NB4 (cell line): ENCODE measurements at regions not wholly inside any gene's neighbourhood (a gene's known extent, or its start where the extent isn't known, plus 50 kb on each side); places are given as distances from the start of the nearest gene placed in this dataset.

Experiments
- CTCF ChIP-seq: IDR thresholded peaks from one replicate; pipeline ENCODE4 v1.5.1; 2012; ENCODE audit warnings: low read depth, low read length
- MAX ChIP-seq: IDR thresholded peaks from 2 replicates; pipeline ENCODE4 v1.6.1; 2011; ENCODE audit warnings: low read depth, low read length
- MYC ChIP-seq: IDR thresholded peaks from 2 replicates; pipeline ENCODE4 v1.6.1; 2011; ENCODE audit warnings: low read depth, low read length
- POLR2A ChIP-seq: IDR thresholded peaks from 2 replicates; pipeline ENCODE4 v1.6.1; 2011; ENCODE audit warnings: mild to moderate bottlenecking; ENCODE audit not compliant: insufficient read length; ENCODE audit errors: extremely low read depth

GRCh38 chr20:20806121-20807095, 94.0 kb upstream of the RALGAPA2 start:
- TF ChIP-seq CTCF: no peak
- TF ChIP-seq POLR2A: no peak
- TF ChIP-seq MAX: no peak
- no peak for TF ChIP-seq MYC
